GM12872 (cell line): ENCODE measurements at regions not wholly inside any gene's neighbourhood (a gene's known extent, or its start where the extent isn't known, plus 50 kb on each side); places are given as distances from the start of the nearest gene placed in this dataset.

Experiments
- CTCF ChIP-seq: IDR thresholded peaks from 3 replicates; pipeline ENCODE4 v1.5.1; 2011; ENCODE audit warnings: low read depth, mild to moderate bottlenecking, low read length, moderate library complexity; ENCODE audit not compliant: insufficient read depth

- no peak for TF ChIP-seq CTCF
Measured at GRCh38 chr12:125434936-125435443, 369.8 kb downstream of the AACS start.

- no peak for TF ChIP-seq CTCF
Measured at GRCh38 chr12:125435871-125436270, 370.6 kb downstream of the AACS start.

GRCh38 chr12:125436686-125437085, 371.5 kb downstream of the AACS start:
- TF ChIP-seq CTCF = no peak

- no peak for TF ChIP-seq CTCF
Measured at GRCh38 chr12:125440399-125440798, 375.2 kb downstream of the AACS start.

- TF ChIP-seq CTCF = no peak
Measured at GRCh38 chr12:125443341-125443740, 378.1 kb downstream of the AACS start.

GRCh38 chr12:125451408-125451807, 386.2 kb downstream of the AACS start:
- TF ChIP-seq CTCF = no peak

- no peak for TF ChIP-seq CTCF
Measured at GRCh38 chr12:125453751-125454150, 388.5 kb downstream of the AACS start.

- no peak for TF ChIP-seq CTCF
Measured at GRCh38 chr12:125454291-125454690, 389.1 kb downstream of the AACS start.
